UCSD-AML1 (cell line): ENCODE measurements at regions not wholly inside any gene's neighbourhood (a gene's known extent, or its start where the extent isn't known, plus 50 kb on each side); places are given as distances from the start of the nearest gene placed in this dataset.
A peak's percentile ranks its signal among the peaks of the same experiment; 100 is the strongest.

Experiments used
- DNase-seq: peaks from one replicate; lab custom pipeline; 2025; ENCODE audit not compliant: unreplicated experiment; lab: John Stamatoyannopoulos, UW

DNA sequence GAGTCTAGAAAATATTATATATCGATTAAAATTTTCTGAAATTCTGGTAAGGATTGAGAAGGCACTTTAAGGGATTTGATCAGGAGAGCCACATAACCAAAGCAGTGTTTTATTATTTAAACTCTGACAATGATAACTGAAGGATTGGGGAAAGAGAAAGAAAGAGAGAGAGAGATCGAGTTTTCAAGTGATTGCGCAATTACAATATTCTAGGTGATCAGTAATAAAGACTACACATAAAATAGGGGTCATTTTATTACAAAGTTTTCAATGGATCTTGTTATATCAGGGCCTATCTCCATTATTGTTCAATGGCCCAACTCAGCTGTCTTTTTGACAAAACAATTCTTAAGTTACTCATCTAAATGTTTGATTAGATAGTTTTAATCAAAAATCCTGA, 541.5 kb upstream of the ZWINT start:
- no peak for DNase-seq

DNA sequence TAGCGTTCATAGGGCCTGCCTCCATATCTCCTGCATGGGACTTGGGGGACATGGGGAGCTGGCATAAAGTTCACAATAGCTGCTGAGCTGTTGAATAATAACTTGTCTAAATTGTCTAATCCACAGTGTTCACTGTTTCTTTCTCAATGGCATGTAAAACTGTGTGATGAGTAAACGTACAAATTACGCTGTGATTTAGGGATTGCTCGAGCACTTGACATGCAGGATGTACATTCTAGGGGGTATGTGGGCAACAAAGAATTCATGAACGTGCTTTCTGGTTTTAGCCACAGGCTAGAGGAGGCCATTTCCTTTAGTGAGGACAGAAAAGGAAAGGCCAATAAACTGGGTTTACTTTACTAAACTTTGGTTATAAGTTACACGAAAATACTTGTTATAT, 534.2 kb upstream of the ZWINT start:
- no peak for DNase-seq

DNA sequence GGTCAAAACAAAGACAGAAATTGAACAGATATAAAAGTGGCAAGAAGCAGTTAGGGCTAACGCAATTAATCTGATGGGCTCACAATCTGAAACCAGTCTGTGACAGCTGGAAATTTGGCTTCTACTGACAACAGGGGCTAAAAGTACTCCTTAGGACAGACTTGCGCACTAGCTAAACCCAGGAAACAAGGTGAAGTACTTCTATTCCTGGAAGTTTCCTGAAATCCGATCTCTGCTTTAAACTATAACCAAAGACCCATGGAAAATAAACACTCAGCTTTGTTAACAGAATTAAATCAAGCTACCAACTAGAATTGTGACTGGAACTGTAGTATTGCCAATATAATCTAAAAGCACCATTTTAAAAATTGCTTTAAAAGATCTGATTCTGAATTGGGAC, 520.2 kb upstream of the ZWINT start:
- no peak for DNase-seq

DNA sequence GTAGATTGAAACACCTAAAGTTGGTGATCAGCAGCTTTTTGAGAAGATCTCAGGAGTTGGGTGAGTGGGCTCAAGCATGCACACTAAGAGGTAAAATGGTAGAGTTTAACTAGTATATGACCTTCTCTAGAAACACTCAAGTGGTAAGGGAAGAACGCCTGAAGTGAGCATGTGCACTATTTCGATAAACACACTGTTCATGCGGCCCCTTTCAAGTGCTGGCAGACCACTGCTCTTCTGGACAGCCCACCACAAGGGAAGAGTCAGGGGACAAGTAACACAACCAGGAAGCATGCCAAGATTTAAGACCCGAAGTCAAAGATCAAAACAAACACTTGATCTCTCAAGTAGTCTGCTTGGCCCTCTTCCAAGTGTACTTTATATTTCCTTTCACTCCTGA, 519.5 kb upstream of the ZWINT start:
- no peak for DNase-seq

DNA sequence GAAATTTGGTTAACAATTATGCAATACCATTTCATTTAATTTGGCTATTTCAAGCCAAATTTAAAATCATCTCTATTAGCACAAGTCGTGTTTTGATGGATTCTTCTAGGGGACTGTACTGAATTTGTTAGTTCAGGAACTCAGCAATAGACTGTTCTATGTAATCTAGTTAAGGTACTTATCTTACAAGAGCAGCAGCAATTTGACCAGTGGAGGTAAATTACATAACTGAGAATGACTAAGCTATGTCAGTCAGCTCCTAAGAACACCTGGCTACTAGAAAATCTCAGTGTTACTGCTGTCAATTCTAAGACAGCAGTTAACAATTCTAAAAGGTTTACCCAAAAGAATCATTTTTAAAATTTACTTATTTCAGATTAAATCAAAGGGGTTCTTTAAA, 513.9 kb upstream of the ZWINT start:
- DNase-seq: no peak

DNA sequence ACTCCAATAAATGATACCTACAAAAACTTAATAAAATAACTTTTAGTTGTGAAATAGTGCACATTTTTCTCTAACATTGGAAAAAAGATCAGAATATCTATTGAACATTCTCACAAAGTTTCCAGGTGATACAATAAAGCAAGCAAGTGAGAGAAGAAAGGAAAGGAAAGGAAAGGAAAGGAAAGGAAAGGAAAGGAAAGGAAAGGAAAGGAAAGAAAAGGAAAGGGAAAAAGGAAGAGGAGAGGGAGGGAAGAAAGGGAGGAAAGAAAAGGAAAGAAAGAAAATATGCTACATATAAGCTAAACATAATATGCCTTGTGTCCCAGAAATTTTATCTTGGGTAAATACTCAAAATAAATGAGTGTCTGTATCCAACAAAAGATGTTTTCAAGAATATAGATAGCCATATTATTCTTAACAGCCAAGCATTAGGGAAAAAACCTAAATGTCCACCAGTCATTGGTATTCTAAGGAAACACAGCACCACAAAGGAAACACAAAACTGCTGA, 510.2 kb upstream of the ZWINT start:
- DNase-seq: no peak

DNA sequence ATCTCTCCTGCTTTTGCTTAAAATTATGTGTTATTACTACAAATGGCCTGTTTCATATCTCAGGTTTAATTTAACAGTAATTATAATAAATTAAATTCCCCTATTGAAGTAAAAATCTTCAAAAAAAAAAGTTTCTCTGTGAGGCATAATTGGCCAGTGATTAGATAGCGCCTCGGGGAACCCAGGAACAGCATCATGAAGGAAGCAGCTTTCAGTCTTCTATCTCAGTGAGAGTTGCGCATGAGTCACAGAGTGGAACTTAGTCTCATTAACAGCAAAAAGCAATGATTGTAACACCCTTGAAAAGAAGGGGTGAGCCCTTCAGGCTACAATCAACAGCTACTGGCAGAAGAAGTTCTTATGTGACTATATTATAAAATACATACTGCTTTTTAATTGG, 506.2 kb upstream of the ZWINT start:
- DNase-seq: no peak

DNA sequence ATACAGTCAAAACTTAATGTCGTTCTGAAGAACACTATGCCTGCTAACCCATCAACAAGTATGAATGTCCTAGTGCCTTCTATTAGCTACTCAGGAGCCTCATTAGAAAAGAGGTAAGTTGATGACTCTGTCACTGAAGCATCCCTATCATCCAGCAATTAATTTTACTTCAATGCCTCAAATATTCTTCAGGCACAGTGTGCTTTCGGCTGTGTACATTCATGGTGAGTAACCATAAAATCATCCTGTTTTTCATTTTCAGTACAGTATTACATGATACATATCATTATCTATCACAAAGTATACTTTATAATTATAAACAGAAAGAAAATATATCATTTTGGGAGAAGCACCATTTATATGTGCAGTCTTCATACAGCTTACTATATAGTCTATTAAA, 495.5 kb upstream of the ZWINT start:
- no peak for DNase-seq

DNA sequence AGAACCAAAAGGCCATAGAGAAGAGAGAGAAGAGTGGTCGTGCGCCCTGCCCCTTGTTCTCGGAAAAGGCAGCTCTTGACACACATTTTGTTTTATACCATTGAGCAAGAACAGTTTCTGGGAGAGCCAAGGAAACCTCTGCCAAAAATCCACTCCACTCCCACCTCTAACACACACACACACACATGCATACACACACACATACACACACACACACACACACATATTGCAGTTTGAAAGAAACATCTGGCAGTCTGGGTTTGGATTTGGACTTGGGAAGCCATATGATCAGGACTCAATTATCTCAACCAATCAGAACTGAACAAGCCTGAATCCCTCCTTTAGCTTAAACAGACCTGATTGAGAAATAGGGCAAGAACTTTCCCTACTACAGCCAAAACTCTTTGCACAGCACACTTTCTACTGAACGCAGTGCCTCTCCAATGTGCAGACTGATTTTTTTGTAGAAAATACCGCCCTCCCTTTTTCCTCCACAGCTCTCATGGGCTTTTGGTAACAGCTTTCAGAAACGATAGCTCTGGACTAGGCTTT, 484.0 kb upstream of the ZWINT start:
- no peak for DNase-seq

DNA sequence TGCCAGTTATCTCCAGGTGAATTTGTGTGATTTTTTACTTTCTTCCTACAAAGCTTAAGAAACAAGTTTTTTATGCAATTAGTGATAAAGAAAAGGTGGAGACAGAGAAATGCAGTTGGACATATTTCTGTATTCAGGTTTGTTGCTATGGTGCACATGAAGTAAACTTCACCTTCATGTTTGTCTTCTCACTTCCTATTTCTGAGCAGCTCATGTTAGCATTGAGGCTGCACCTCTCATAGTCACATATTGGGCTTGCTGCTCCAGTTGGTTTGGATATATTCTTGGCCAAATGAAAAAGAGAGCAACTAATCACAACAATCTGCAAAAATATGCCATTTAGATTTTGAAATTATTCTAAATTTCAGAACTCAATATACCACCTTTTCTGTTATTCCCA, 475.6 kb upstream of the ZWINT start:
- DNase-seq: no peak

DNA sequence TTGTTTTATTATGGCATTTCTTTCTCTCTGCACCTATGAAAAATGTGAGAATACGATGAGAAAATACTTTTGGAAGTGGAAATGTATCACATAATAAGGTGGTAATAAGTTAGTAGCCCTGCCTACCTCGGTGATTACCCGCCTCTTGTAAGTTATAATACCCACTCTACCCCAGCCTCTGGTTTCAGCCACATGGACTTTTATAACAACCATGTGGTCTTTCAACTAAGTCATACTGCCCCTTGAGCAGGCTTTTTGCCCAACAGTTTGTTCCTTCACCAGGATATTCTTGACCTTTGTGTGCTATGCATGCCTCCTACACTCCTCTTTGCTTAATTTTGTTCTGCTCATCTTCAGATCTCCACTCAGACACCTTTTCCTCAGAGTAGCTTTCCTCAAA, 470.6 kb upstream of the ZWINT start:
- DNase-seq: no peak

DNA sequence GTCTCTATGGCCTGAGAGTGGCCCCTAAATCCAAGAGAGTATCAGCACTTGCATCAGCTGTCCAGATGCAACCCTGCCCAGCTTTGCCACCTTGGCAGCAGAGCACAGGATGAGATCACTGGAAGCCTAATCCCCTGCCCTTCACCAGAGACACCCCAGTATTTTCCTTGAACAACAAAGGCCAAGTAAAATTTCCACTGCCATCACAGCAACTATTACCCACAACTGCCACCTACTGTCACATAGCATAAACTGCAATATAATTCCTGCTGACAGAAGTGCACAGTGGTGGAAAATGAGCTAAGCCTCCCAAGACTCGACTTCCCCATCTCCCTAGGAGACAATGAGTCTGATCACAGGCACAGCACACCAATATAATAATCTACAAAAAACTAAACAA, 462.8 kb upstream of the ZWINT start:
- DNase-seq: peak; percentile 4

DNA sequence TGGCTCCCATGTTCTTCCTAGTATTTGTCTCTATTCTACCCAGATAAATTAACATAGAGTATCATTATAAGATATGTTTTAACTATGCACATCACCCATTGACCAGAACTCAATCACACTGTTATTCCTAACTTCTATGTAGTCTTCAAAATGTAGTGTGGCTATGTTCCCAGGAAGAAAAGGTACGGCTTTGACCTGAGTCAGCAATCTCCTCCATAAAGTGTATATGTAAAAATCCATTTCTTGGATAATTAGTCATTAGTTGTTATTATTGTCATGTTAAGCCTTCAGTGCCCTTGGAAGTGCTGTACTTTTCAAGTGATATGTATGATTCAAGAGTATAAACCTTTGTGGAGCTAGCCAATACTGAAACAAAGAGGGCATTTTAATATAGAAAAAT, 444.0 kb upstream of the ZWINT start:
- no peak for DNase-seq

DNA sequence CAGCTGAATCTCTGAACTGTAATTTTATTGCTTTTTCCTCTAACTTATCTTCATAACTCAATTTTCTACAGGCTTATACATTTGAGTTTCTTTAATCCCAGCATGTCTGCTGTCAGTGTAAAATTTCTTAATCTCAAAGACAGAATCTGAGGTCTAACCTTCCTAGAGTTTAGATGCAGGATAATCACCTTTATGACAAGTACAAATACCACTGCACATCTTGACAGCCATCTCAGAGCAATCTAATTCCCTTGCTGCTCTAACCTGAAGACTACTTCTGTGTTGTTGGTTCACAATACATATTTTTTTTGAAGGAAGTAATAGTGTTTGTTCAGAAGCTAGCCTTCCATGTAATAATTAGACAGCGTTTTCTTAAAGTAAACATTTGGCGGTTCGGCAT, 424.2 kb upstream of the ZWINT start:
- DNase-seq: no peak

DNA sequence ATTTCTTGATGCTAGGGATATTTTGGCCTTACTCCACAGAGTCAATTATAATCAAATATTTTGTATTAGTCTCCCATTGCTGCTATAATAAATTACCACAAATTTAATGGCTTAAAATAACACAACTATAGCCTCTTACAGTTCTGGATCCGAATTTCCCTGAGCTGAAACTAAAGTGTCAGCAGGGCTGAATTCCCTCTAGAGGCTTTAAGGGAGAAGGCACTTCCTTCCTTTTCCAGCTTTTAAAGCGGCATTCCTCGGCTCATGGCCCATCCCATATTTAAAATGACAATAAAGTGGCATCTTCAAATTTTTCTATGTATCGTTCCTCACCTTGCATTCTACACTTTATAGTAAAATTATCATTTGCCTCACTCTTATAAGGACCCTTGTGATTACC, 421.4 kb upstream of the ZWINT start:
- DNase-seq: no peak

DNA sequence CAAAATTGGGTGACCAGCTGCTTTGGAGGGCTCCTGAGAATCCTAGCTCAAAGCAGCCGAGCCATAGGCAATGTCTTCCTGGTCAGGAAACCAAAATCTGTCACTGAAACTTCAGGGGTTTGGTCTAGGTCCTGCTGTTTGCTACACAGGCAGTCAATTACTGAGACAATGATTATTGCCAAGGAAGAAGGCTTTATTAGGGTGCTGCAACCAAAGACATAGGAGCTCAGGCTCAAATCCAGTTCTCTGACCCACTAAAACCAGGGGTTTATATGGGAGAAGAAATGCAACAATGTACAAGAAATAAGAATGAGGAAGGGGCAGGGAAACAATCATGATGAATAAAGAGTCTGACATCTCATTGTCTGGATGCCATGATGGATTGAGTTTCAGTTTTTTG, 410.3 kb upstream of the ZWINT start:
- DNase-seq: no peak

DNA sequence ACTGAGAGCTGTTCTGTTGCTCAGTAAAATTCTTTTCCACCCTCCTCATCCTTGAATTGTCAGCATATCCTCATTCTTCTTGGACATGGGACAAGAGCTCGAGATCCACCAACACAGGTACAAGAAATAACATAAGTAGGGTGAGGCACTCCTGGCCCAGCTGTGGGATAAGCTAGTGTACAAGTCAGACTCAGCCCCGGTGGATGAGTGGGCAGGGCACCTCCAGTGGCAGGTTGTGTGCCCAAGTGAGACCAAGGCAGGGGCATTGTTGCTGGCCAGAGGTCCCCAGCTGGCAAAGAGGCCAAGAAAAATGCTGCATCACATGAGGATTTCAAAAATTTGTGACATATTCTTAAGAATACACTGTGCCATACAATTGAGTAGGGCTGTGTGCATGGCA, 402.0 kb upstream of the ZWINT start:
- no peak for DNase-seq

DNA sequence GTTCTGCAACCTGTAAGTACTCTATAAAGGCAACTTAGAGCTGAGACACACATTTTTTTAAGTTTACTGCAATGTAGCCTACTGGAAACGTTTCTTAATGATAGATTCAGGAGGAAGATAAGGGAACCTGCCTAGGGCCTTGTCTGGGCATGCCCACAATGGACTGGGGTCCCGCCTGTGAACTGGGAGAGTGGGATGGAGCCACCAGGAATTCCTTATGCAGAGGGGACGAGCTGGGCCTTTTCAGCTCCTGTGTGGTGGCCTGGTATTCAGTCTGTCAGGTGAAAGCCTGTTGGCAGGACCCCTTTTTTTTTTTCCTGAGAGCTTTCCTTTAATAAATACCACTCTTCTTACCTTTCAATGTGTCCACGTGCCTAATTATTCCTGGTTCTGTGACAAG, 384.4 kb upstream of the ZWINT start:
- no peak for DNase-seq

DNA sequence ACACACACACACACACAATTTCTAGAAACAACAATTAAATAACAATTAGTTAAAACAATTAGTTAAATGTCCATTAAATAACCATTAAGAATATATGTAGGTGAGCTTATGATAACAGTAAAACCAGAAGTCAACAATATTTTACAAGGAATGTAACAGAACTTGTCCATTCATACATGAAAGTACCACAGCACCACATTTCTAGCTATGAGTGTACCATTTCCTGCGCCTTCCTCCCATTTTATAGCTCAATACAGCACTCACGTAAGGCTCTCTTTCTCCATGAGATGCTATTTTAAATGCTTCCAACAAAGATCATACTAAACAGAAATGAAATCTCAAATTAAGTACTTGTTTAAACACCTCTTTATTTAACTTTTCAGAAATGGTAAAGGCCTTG, 367.3 kb upstream of the ZWINT start:
- DNase-seq: no peak

DNA sequence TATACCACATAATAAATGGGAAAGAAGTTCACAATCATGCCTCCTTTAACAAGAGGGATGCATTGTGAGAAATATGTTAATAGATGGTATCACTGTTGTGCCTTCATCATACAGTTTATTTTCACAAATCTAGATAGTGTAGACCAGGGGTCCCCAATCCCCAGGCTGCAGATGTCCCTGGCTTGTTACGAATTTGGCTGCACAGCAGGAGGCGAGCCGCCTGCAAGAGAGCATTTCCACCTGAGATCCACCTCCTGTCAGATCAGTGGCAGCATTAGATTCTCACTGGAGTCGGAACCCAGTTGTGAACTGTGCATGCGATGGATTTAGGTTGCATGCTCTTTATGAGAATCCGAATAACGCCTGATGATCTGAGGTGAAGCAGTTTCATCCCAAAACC, 361.9 kb upstream of the ZWINT start:
- no peak for DNase-seq

DNA sequence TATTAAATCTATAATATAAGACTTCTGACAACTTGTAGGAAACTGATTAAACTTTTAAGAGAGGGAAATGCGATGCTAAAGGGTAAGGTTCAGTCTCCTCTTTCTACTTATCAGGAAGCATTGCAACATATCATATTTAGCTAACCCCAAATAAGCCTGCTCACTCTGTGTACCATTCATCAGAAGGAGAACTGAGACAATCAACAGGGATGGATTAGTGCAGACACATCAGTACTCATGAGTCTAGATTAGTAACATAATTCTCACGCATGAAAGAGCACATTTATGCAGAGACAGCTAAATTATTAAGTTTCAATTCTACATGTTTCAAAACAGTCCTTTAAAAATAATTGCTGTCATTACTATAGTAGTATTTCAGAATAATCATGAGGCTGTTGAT, 354.2 kb upstream of the ZWINT start:
- no peak for DNase-seq

DNA sequence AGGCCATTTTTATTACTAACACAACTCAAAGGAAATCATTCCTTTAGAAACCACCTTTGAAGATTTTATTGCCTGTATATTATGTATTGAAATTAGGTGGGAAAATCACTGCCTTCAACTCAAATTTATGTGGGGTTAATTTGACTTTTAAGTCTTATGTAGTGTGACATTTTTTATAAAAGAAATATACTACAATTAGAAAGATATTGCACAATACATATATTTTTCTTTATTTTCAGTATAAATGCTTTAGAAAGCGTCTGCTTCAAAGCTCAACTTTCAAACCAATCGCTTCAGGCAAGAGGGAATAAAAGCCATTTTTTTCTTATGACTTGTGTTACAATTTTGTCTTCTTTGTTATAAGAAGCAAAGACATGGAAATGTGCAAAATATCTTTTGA, 337.4 kb upstream of the ZWINT start:
- no peak for DNase-seq

DNA sequence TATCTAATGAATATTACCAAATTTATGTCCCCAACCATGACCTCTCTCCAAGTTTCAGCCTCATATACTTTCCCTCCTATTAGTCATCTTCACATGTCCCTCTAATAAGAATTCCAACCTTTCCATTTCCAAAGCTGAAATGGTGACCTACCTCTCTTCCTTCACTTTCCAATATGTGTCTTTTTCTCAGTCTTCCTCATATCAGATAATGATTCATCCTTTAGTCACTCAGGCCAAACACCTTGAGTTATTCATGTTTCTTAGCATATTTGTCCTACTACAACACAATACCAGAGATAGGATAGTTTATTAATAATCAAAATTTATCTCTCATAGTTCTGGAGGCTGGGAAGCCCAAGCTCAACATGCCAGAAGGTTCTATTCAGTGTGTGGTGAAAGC, 318.5 kb upstream of the ZWINT start:
- DNase-seq: no peak
